ENCODE measurements at regions not wholly inside any gene's neighbourhood (a gene's known extent, or its start where the extent isn't known, plus 50 kb on each side); places are given as distances from the start of the nearest gene placed in this dataset.

DNA sequence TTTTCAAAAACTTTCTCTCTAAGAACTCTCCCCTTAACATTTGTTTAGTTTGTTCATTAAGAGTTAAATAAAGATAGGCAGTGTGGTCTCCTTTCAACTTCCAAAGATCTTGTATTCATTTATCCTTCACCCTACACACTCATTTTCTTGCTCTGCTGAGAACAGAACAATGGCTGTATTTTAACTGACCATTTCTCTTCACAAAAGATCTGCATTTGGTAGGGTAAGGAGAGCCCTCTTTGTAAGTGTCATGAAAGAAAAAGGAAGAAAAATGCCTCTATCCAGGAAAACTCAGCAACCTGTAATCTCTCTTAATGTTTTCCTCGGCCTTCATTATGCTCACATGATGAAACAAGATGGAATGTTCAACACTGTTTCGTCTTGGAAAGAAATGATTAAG, 193.7 kb upstream of the TLE4 start:
- H3K4me3 ChIP-seq (ENCODE audit: low read depth, low read length), result no peak overlapping the region
- no peak for TF ChIP-seq CTCF (IDR thresholded peaks at IDR 0.05; ENCODE audit: low read depth, low read length, missing control alignments)
- DNase-seq (ENCODE audit: low read depth), result no peak

GRCh38 chr9:79382044-79382443, 189.7 kb upstream of the TLE4 start:
- no peak for TF ChIP-seq CTCF (IDR thresholded peaks at IDR 0.05; ENCODE audit: low read depth, low read length, missing control alignments)
- DNase-seq (ENCODE audit: low read depth), result no peak

DNA sequence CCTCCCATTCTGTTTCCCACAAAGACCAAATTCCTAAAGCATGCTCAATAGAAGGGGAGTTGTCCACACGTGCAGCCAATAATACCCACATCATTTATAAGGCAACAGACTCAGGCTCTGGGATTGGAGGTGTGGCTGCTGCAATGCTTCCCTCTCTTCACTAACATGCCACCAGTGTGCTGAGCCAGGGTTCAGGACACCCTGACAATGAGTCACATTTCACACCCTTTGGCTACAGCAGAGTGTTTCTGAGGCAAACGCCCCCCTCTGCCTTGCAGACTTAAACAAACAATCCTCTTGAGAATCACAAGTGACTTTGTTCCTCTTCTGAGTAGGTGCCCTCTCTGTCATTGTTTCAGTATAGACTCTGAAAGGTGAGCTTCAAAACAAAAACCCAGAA, 189.3 kb upstream of the TLE4 start:
- no peak for TF ChIP-seq CTCF (IDR thresholded peaks at IDR 0.05; ENCODE audit: low read depth, low read length, missing control alignments)
- DNase-seq (ENCODE audit: low read depth), result no peak
- no peak overlapping the region for H3K4me3 ChIP-seq (ENCODE audit: low read depth, low read length)

More at GRCh38 chr9:79382044-79382443, 189.7 kb upstream of the TLE4 start:
- H3K4me3 ChIP-seq (ENCODE audit: low read depth, low read length), result no peak overlapping the region

DNA sequence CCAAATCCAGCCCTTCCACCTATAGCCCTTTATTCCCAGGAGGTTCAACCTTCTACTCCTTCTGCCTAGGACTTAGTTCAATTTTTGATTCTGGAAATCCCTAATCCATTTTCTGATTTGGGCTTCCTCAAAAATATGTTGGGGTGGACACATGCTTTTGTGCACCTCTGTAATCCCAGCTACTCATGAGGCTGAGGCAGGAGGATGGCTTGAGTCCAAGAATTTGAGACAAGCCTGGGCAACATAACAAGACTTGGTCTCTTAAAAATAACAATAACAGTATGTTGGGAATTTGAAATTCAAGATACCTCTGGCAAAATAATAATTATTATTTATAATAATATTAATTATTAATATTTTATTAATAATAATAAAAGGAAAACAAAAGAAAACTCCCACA, 188.7 kb upstream of the TLE4 start:
- DNase-seq (ENCODE audit: low read depth), result no peak
- TF ChIP-seq CTCF (IDR thresholded peaks at IDR 0.05; ENCODE audit: low read depth, low read length, missing control alignments), result no peak
- no peak overlapping the region for H3K4me3 ChIP-seq (ENCODE audit: low read depth, low read length)

GRCh38 chr9:79384091-79384490, 187.7 kb upstream of the TLE4 start:
- no peak for DNase-seq (ENCODE audit: low read depth)
- no peak for TF ChIP-seq CTCF (IDR thresholded peaks at IDR 0.05; ENCODE audit: low read depth, low read length, missing control alignments)
- no peak overlapping the region for H3K4me3 ChIP-seq (ENCODE audit: low read depth, low read length)

- H3K4me3 ChIP-seq (ENCODE audit: low read depth, low read length), result no peak overlapping the region
- no peak for TF ChIP-seq CTCF (IDR thresholded peaks at IDR 0.05; ENCODE audit: low read depth, low read length, missing control alignments)
- no peak for DNase-seq (ENCODE audit: low read depth)
Measured at GRCh38 chr9:79384501-79384900, 187.3 kb upstream of the TLE4 start.

DNA sequence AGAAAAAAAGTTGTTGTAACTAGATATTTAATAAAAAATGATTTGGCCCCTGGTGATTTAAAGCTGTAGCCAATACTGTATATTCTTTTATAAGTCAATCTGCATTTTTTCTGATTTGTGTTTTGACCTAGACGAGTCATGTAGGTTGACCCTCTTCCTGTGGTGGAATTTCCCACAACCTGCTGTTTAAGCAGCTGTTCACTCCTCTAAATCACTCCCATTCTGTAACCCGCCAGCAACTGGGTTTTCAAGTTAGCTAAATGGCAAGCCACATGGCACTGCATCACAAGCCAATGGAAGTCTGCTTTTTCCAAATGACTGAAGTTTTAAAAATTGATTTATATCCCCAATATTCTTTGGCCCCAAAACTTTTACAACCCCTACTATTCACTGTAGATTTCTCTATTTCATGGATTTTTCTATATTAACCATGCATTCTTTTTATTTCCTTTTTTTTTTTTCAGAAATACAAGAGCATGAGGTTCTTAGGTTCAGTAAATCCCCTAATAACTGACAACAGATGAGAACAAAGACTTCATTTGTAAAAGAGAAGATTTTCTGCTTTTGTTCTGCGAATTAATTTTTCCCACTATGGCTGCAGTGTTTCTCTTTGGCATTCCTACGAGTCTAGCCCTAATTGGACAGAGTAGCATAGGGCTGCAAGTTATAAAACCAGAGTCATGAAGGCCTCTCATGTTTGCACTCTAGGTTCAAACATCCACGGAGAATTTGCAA, 184.5 kb upstream of the TLE4 start:
- no peak for TF ChIP-seq CTCF (IDR thresholded peaks at IDR 0.05; ENCODE audit: low read depth, low read length, missing control alignments)
- DNase-seq (ENCODE audit: low read depth), result no peak
- no peak overlapping the region for H3K4me3 ChIP-seq (ENCODE audit: low read depth, low read length)
